Thoracic aorta (tissue), 2 donors: ENCODE measurements at regions not wholly inside any gene's neighbourhood (a gene's known extent, or its start where the extent isn't known, plus 50 kb on each side); places are given as distances from the start of the nearest gene placed in this dataset.
A peak's percentile ranks its signal among the peaks of the same experiment; 100 is the strongest.

Experiments used
- ATAC-seq: fragments of 150-250 bp; one replicate; pipeline ENCODE4 v1.8.0; 2017; ENCODE audit warnings: low read depth; ENCODE audit not compliant: insufficient number of reproducible peaks, low FRiP score
- DNase-seq: peaks from one replicate; pipeline ENCODE4 v3.0.0-alpha.2; 2020; ENCODE audit warnings: low spot score
- H3K27ac ChIP-seq, 2 donors: fragments of 200-600 bp; sonication (generic); 1 replicate in 1 of 2; 2 replicates in 1 of 2; pipeline ENCODE4 v1.5.1; 2016; ENCODE audit warnings: mild to moderate bottlenecking in 2 of 2, moderate library complexity in 2 of 2
- H3K27me3 ChIP-seq: fragments of 200-600 bp; sonication (generic); replicated peaks from 2 replicates; pipeline ENCODE4 v1.6.0; 2016; ENCODE audit warnings: mild to moderate bottlenecking; ENCODE audit not compliant: insufficient read depth
- H3K36me3 ChIP-seq: fragments of 200-600 bp; sonication (generic); one replicate; pipeline ENCODE4 v1.5.1; 2016
- H3K4me1 ChIP-seq, 2 donors: fragments of 200-600 bp; sonication (generic); 1 replicate in 1 of 2; 2 replicates in 1 of 2; pipeline versions ENCODE4 v1.5.1 to v1.6.0; 2016; ENCODE audit warnings: low read depth in 2 of 2, mild to moderate bottlenecking in 1 of 2; ENCODE audit not compliant: control insufficient read depth in 1 of 2
- H3K4me3 ChIP-seq: fragments of 200-600 bp; sonication (generic); 2 replicates; pipeline ENCODE4 v1.5.1; 2016; ENCODE audit warnings: mild to moderate bottlenecking
- H3K9me3 ChIP-seq: fragments of 200-600 bp; sonication (generic); 2 replicates; pipeline ENCODE4 v1.5.1; 2016
- CTCF ChIP-seq: fragments of 200-600 bp; sonication (generic); IDR thresholded peaks from one replicate; pipeline ENCODE4 v1.5.1; 2019; ENCODE audit warnings: antibody characterized with exemption

GRCh38 chr6:137933696-137934095 is 66.6 kb downstream of the TNFAIP3 start:
- H3K27me3 ChIP-seq: no peaks in the 10 kb centered on the region
- no peaks in the 10 kb centered on the region for H3K9me3 ChIP-seq
- H3K27ac ChIP-seq: peak overlapping the region in 1 of 2 donors; percentile 59
- no peak for TF ChIP-seq CTCF
- ATAC-seq (peak; percentile 97), DNase-seq (peak; percentile 31)
- H3K36me3 ChIP-seq: no peaks in the 10 kb centered on the region
- H3K4me1 ChIP-seq: peaks cover 0 to under 1% of the 10 kb centered on the region in 2 donors
- no peak overlapping the region for H3K4me3 ChIP-seq

GRCh38 chr6:137936798-137937197 is 69.7 kb downstream of the TNFAIP3 start:
- ATAC-seq: no peak
- Histone ChIP-seq H3K4me1 (no peaks in the 10 kb centered on the region), H3K36me3 (no peaks in the 10 kb centered on the region), H3K27ac (no peak overlapping the region), H3K27me3 (no peaks in the 10 kb centered on the region), H3K4me3 (no peak overlapping the region), H3K9me3 (no peaks in the 10 kb centered on the region)
- no peak for TF ChIP-seq CTCF
- DNase-seq: no peak

GRCh38 chr6:137937834-137938233 is 70.8 kb downstream of the TNFAIP3 start:
- no peaks in the 10 kb centered on the region for H3K4me1 ChIP-seq
- no peak for ATAC-seq
- TF ChIP-seq CTCF: no peak
- no peak overlapping the region for H3K4me3 ChIP-seq
- DNase-seq: no peak
- no peaks in the 10 kb centered on the region for H3K9me3 ChIP-seq
- no peak overlapping the region for H3K27ac ChIP-seq
- no peaks in the 10 kb centered on the region for H3K36me3 ChIP-seq
- H3K27me3 ChIP-seq: no peaks in the 10 kb centered on the region

- Histone ChIP-seq H3K27ac (no peak overlapping the region), H3K4me1 (no peaks in the 10 kb centered on the region), H3K27me3 (no peaks in the 10 kb centered on the region), H3K36me3 (no peaks in the 10 kb centered on the region), H3K4me3 (no peak overlapping the region), H3K9me3 (no peaks in the 10 kb centered on the region)
- no peak for DNase-seq
- ATAC-seq: no peak
- TF ChIP-seq CTCF: no peak
These were observed 71.8 kb downstream of the TNFAIP3 start for GRCh38 chr6:137938770-137939379.

GRCh38 chr6:137941995-137942394 is 74.9 kb downstream of the TNFAIP3 start:
- Histone ChIP-seq H3K4me3 (no peak overlapping the region), H3K36me3 (no peaks in the 10 kb centered on the region), H3K27ac (no peak overlapping the region), H3K9me3 (no peaks in the 10 kb centered on the region), H3K4me1 (no peaks in the 10 kb centered on the region), H3K27me3 (no peaks in the 10 kb centered on the region)
- no peak for TF ChIP-seq CTCF
- no peak for DNase-seq
- ATAC-seq: no peak
